Spinal cord (tissue), 9 donors: ENCODE measurements at regions not wholly inside any gene's neighbourhood (a gene's known extent, or its start where the extent isn't known, plus 50 kb on each side); places are given as distances from the start of the nearest gene placed in this dataset.

ENCODE experiments used
- DNase-seq, 6 donors: peaks; one replicate each; pipeline versions ENCODE4 v3.0.0 to v3.0.0-alpha.2; 2013 to 2015; ENCODE audit warnings: low spot score in 6 of 6, low read depth in 4 of 6
- H3K27ac ChIP-seq: one replicate; pipeline ENCODE4 v1.5.1; 2013; ENCODE audit warnings: low read depth, low read length, control low read depth
- H3K27me3 ChIP-seq: one replicate; pipeline ENCODE4 v1.6.1; 2013; ENCODE audit warnings: low read length; ENCODE audit not compliant: control insufficient read depth, insufficient read depth
- H3K36me3 ChIP-seq: one replicate; pipeline ENCODE4 v1.6.1; 2013; ENCODE audit warnings: low read length; ENCODE audit not compliant: control insufficient read depth, insufficient read depth
- H3K4me1 ChIP-seq: one replicate; pipeline ENCODE4 v1.6.1; 2013; ENCODE audit warnings: low read length; ENCODE audit not compliant: control insufficient read depth, insufficient read depth
- H3K4me3 ChIP-seq: one replicate; pipeline ENCODE4 v1.5.1; 2013; ENCODE audit warnings: low read depth, low read length, control low read depth
- H3K9me3 ChIP-seq: one replicate; pipeline ENCODE4 v1.6.1; 2013; ENCODE audit warnings: low read length; ENCODE audit not compliant: control insufficient read depth, insufficient read depth
- WGBS: methylation state at CpG from one replicate; pipeline ENCODE4 v1.1.5; 2013; ENCODE audit warnings: missing lambda C conversion rate; ENCODE audit not compliant: insufficient coverage; 5-methylcytosine and 5-hydroxymethylcytosine counted together
- donor health status: healthy.

DNA sequence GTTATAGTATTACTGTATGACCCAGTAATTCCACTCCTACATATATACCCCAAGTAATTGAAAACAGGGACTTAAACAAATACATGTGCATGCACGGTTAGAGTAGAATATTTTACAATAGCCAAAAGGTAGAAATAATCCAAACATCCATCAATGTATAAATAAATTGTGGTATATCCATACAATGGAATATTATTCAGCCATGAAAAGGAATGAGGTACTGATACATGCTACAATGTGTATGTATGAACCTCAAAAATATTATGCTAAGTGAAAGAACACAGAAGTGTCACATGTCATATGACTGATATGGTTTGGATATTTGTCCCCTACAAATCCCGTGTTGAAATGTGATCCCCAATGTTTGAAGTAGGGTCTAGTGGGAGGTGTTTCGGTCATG, 560.8 kb upstream of the LARGE1 start:
- 83% methylated on average over 1 of the region's 3 CpGs for WGBS
- no peak overlapping the region for H3K4me3 ChIP-seq
- H3K27ac ChIP-seq = no peak overlapping the region
- H3K9me3 ChIP-seq = peaks cover 1% of the 10 kb centered on the region
- no peak for DNase-seq
- no peaks in the 10 kb centered on the region for H3K27me3 ChIP-seq
- H3K4me1 ChIP-seq = no peaks in the 10 kb centered on the region
- H3K36me3 ChIP-seq = no peaks in the 10 kb centered on the region

DNA sequence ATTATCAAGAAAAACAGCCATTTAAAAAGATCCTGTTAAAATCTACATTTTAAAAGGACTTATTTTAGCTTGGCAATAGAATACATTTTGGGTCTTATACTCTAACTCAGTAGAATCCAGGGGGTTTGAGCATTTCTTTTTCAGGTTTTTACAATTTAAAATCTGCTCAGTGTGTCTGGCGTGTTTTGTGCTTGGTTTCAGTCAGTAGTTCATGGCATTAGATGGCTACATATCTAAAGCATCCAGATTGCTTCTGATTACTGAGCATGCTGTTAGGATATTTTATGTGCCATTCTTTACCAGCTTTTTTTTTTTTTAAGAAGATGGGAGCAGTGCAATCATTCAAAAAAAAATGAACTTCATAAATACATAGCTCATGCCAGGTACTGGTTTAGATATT, 566.1 kb upstream of the LARGE1 start:
- no peaks in the 10 kb centered on the region for H3K27me3 ChIP-seq
- no peaks in the 10 kb centered on the region for H3K9me3 ChIP-seq
- DNase-seq = peak in 2 of 6 donors; percentile 53 to 56
- no peak overlapping the region for H3K4me3 ChIP-seq
- H3K27ac ChIP-seq = no peak overlapping the region
- H3K36me3 ChIP-seq = no peaks in the 10 kb centered on the region
- WGBS = no CpG with 5 or more reads among the region's 1 CpG
- no peaks in the 10 kb centered on the region for H3K4me1 ChIP-seq

DNA sequence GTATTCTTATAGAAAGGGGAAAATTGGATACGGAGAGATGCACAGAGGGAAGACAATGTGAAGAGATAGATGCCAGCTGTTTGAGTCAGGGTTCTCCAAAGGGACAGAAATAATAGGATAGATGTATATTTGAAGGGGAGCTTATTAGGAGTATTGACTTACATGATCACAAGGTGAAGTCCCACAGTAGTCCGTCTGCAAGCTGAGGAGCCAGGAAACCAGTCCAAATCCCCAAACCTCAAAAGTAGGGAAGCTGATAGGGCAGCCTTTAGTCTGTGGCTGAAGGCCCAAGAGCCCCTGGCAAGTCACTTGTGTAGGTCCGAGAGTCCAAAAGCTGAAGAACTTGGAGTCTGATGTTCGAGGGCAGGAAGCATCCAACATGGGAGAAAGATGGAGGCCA, 569.6 kb upstream of the LARGE1 start:
- Histone ChIP-seq H3K4me3 (no peak overlapping the region), H3K27me3 (no peaks in the 10 kb centered on the region), H3K36me3 (no peaks in the 10 kb centered on the region), H3K9me3 (no peaks in the 10 kb centered on the region), H3K27ac (no peak overlapping the region), H3K4me1 (no peaks in the 10 kb centered on the region)
- no peak for DNase-seq
- 88% methylated on average over 4 of the region's 4 CpGs for WGBS

GRCh38 chr22:34490886-34491285, 570.6 kb upstream of the LARGE1 start:
- DNase-seq = peak in 3 of 6 donors; percentile 3 to 66 (median 44)
- Histone ChIP-seq H3K27ac (no peak overlapping the region), H3K4me3 (no peak overlapping the region), H3K27me3 (no peaks in the 10 kb centered on the region), H3K9me3 (no peaks in the 10 kb centered on the region), H3K4me1 (no peaks in the 10 kb centered on the region), H3K36me3 (no peaks in the 10 kb centered on the region)
- WGBS = 0% methylated on average over 1 of the region's 2 CpGs

DNA sequence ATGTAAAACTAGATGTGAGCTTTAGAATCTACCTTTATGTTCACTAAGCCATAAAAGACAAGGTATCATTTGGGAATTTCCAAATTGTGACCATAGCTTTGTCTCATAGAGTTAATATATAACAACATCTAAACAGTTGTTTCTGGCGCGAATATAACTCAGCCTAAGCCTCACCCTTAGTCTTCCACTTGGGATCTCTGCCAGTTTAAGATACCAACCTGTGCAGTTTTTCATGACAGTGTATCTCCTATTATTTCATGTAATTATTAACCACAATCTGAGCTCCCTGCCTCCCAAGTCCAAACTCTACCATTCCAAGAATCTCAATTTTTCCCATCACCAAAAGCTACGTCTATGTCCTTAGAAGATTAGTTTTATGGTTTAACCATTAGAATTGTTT, 572.5 kb upstream of the ISX start:
- DNase-seq = no peak
- Histone ChIP-seq H3K9me3 (no peaks in the 10 kb centered on the region), H3K4me1 (no peaks in the 10 kb centered on the region), H3K27me3 (no peaks in the 10 kb centered on the region), H3K36me3 (no peaks in the 10 kb centered on the region), H3K4me3 (no peak overlapping the region), H3K27ac (no peak overlapping the region)
- WGBS = no CpG with 5 or more reads among the region's 3 CpGs

GRCh38 chr22:34501366-34501965, 564.5 kb upstream of the ISX start:
- Histone ChIP-seq H3K4me3 (no peak overlapping the region), H3K36me3 (no peaks in the 10 kb centered on the region), H3K4me1 (no peaks in the 10 kb centered on the region), H3K9me3 (no peaks in the 10 kb centered on the region), H3K27me3 (no peaks in the 10 kb centered on the region), H3K27ac (no peak overlapping the region)
- no CpG with 5 or more reads among the region's 1 CpG for WGBS
- DNase-seq = peak in 1 of 6 donors; percentile 79

GRCh38 chr22:34502821-34503220, 563.1 kb upstream of the ISX start:
- no peak overlapping the region for H3K4me3 ChIP-seq
- no peak for DNase-seq
- no peak overlapping the region for H3K27ac ChIP-seq
- 56% methylated on average over 4 of the region's 5 CpGs for WGBS
- no peaks in the 10 kb centered on the region for H3K36me3 ChIP-seq
- no peaks in the 10 kb centered on the region for H3K9me3 ChIP-seq
- no peaks in the 10 kb centered on the region for H3K4me1 ChIP-seq
- H3K27me3 ChIP-seq = no peaks in the 10 kb centered on the region

DNA sequence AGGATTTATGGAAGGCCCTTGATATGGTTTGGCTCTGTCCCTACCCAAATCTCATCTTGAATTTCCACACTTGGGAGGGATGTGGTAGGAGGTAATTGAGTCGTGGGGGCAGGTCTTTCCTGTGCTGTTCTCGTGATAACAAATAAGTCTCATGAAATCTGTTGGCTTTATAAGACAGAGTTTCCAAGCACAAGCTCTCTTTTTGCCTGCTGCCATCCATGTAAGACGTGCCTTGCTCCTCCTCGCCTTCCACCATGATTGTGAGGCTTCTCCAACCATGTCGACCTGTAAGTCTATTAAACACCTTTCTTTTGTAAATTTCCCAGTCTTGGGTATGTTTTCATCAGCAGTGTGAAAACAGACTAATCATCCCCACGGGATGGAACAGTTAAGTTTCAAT, 557.2 kb upstream of the ISX start:
- no peaks in the 10 kb centered on the region for H3K36me3 ChIP-seq
- no peak overlapping the region for H3K4me3 ChIP-seq
- no peaks in the 10 kb centered on the region for H3K27me3 ChIP-seq
- no peak for DNase-seq
- 64% methylated on average over 4 of the region's 6 CpGs for WGBS
- H3K9me3 ChIP-seq = no peaks in the 10 kb centered on the region
- H3K4me1 ChIP-seq = no peaks in the 10 kb centered on the region
- H3K27ac ChIP-seq = no peak overlapping the region

GRCh38 chr22:34526681-34527080, 539.3 kb upstream of the ISX start:
- 60% methylated on average over 1 of the region's 2 CpGs for WGBS
- no peaks in the 10 kb centered on the region for H3K27me3 ChIP-seq
- no peaks in the 10 kb centered on the region for H3K9me3 ChIP-seq
- no peaks in the 10 kb centered on the region for H3K4me1 ChIP-seq
- H3K27ac ChIP-seq = no peak overlapping the region
- no peaks in the 10 kb centered on the region for H3K36me3 ChIP-seq
- no peak overlapping the region for H3K4me3 ChIP-seq
- no peak for DNase-seq

DNA sequence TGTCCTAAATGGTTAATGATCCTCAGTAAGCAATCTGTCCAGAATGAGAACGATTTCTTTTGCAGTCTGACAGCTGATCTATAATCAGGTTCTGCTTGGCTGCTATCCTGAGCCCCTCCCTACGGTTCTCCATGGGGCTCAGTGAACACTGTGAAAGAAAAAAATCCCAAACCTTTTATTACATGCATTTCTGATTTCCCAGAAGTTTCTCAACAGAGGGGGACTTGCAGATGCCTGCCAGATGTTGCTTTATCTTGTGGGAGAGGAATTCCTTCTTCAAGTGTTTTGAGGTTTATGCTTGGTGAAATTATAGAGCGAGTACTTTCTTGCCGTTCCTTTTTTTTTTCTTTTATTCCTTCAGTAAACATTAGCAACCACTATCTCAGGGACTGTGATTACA, 531.9 kb upstream of the ISX start:
- no peaks in the 10 kb centered on the region for H3K27me3 ChIP-seq
- H3K4me3 ChIP-seq = no peak overlapping the region
- no peak overlapping the region for H3K27ac ChIP-seq
- WGBS = 20% methylated on average over 1 of the region's 4 CpGs
- no peaks in the 10 kb centered on the region for H3K4me1 ChIP-seq
- DNase-seq = peak in 3 of 6 donors; percentile 12 to 69 (median 18)
- H3K9me3 ChIP-seq = no peaks in the 10 kb centered on the region
- H3K36me3 ChIP-seq = no peaks in the 10 kb centered on the region
